H4 (cell line): ENCODE measurements at regions not wholly inside any gene's neighbourhood (a gene's known extent, or its start where the extent isn't known, plus 50 kb on each side); places are given as distances from the start of the nearest gene placed in this dataset.
"Not testable (repeated sequence)": the region's sequence is repeated elsewhere in the genome, so short reads cannot be mapped to it uniquely, and the experiment has no call there.

Source experiments
- DNase-seq: peaks from one replicate; pipeline ENCODE4 v3.0.0-alpha.2; 2015; ENCODE audit warnings: low spot score

DNA sequence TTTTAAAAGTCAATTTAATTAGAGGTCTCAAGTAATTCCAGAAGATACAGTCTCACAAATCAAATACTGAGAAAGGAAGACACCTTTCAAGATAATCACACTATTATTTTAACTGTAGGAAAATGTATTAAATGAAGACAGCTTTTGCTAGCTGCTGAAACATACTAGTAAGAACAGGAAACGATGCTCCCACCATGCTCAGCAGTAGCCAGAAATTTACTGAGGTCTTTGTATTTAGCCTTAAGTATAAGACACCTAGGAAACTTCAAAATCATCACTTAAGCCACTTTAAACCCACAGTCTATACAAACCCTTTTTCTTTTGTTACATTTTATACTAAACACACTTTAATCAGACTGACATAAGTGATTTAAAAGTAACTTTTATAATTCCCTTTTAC lies 72.7 kb upstream of the NPIPB12 start:
- DNase-seq, result not testable (repeated sequence)

- not testable (repeated sequence) for DNase-seq
These were observed 75.6 kb upstream of the NPIPB12 start for GRCh38 chr16:29581764-29582163.

DNA sequence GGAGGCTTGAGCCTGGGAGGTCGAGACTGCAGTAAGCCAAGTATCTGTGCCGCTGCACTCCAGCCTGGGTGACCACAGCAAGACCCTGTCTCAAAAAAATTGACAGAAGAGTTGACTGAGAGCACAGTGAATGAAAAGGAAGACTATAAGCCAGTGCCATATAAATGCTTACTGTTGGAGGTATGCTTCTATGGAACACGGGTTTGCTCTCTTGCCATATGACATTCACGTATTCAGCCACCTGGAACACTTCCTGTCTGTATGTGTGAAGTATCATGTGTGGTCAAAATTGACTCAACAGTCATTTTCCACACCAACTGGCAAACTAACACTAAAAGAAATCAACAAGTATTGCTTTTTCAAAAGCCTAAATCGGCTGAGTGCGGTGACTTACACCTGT lies 71.1 kb upstream of the SPN start:
- DNase-seq, result not testable (repeated sequence)

DNA sequence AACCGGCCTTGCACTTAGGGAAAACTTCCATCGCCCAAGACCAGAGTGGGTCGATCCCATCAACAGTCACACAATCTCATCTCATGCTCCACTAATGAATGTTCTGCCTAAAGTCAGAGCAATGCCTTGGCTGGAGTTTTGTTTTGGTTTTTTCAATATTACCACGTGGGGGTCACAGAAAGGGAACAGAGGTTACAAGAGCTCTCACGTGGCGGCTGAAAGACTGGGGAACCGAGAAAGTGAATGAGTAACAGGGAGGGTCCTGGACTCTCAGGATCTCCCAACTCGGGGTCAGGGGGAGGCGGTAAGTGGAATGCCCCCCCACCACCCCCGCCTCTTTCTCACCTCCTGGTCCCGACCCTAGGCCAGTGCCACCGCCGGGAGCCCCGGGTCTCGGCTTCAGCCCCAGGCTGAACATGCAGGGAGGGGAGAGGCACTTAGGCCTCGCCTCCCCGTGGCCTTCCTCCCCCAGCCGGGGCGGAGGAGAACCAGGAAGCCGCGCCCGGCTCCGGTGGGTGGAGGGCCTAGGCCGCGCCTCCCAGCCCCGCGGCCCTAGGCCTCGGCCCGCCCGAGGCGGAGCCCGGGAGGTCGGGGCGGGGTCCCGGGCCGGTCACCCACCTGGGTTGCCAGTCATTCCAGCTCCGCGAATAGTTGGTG lies 68.7 kb upstream of the SPN start:
- not testable (repeated sequence) for DNase-seq

DNA sequence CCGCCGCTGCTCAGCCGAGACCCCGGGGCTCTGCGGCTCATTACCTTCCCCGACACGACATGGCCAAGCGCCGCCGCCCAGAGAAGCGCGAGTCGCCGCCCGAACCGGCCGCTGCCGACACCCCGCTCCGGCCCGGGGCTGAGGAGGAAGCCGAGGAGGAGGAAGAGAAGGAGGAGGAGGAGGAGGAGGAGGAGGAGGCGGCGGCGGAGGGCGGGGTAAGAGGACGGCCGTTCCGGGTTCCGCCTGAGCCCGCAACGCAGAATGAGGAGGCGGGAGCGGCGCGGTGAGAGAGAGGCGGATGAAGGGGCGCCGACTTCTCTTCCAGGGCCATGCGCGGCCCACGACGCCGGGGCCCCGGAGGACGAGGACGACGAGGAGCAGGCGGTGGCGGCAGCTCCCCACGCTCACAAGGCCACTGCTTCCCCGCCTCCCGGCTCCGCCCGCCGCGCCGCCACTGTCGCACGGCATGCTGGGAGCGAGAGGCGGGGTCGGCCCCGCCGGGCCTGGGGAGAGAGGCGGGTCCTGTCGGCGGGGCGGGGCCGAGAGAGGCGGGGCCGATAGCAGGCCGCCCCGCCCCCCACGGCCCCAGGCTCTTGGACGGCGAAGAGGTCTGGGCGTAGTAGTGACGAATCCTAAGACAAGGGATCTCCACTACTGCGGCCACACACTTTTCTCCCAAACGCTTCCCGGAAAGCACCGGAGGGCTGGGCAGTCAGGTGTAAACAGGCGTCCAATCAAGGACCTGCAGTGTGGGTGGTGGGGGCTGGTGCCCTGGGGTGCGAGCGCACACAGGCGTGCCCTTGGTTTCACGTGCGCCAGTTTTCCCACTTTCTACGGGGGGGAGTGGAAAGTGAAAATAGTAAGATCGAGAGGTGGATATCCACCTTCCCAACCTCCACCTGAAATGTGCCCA lies 67.9 kb upstream of the SPN start:
- DNase-seq, result peak; percentile 93

- DNase-seq, result not testable (repeated sequence)
These were observed 66.0 kb upstream of the SPN start for GRCh38 chr16:29597030-29597429.

DNA sequence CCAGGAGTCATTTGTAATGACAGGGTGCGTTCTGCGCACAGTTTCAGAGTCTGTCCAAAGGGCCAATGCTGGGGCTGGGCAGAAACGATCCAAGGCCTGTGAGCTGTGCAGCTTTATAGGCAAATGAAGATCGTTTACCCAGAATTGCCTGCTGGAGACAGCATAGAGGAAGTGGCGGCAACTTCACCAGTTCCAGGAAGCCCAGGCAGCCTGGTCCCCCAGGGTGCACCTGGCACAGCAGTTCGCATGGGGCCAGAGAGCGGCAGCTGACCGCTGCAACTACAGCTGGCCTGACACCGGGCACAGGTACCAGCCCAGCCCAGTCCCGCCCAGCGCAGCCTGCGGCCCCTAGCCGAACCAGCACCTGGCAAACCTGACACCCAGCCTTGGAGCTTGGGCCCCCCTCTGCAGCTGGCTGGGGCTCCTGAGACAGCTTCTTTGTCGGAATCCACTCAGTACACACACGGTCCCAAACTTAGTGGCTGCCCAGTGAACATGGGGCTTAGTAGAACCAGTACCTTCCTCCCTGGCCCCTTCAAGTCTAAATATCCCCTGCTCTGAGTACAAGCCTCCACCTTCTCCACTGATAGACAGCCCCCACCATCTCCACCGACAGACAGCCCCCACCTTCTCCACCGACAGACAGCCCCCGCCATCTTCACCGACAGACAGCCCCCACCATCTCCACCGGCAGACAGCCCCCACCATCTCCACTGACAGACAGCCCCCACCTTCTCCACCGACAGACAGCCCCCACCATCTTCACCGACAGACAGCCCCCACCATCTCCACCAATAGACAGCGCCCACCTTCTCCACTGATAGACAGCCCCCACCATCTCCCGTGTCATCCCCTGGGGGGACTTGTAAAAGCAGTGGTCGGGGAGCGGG lies 62.7 kb upstream of the SPN start:
- DNase-seq, result not testable (repeated sequence)

DNA sequence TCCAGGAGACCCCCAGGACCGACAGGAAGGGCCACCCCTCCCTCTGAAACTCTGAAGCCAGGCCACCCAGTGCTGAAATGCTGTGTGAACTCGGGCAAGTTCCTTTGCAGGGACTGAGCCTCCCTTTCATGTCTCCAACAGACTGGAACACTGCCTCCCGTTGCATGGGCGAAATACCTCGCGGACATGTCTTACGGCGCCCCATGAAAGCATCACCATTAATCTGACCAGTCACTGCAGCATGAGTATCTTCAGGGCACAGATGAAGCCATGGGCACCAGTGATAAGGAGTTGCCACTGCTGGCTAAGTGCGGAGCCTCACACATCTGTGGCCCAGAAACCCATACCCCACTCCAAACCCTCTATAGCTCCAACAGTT lies 60.8 kb upstream of the SPN start:
- not testable (repeated sequence) for DNase-seq

DNA sequence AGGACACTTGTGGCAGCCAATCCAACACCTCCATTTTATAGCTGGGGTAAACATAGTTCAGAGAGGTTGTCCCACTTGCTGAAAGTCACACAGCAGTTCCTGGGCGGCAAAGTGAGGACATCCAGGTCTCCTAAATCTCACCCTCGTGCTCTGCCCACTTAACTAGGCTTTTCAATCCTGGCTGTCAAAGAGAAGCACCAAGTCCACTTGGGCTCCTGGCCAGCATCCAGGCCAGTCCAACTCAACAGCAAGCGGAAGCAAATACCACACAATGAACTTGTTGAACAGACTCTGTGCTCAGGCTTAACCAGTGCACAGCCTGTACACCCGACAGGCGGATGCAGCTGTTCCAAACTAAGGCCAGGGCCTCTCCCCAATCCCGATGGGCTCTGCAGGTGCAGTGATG lies 60.4 kb upstream of the SPN start:
- not testable (repeated sequence) for DNase-seq

- peak; percentile 73 for DNase-seq
These were observed 58.2 kb upstream of the SPN start for GRCh38 chr16:29604631-29605549.

GRCh38 chr16:29605593-29606205 lies 57.3 kb upstream of the SPN start:
- DNase-seq, result not testable (repeated sequence)

GRCh38 chr16:29606669-29607427 lies 56.2 kb upstream of the SPN start:
- not testable (repeated sequence) for DNase-seq

DNA sequence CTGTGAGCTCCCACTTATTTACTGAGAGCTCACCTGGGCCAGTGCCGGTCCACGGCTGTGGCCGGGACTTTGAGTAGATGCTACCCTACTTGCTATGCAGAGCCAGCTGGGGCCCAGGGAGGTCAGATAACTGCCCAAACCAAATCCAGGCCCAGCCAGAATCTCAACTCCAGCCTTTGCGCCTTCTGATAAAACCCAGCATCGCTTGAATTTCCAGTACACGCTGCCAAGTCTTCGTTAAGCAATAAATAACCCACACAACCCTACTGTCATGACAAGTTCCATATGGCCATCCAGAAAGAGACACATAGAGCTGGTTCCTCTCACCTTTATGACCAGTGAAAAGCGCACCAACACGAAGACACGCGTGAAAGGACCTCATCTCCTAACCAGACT lies 55.6 kb upstream of the SPN start:
- not testable (repeated sequence) for DNase-seq

- not testable (repeated sequence) for DNase-seq
These were observed 50.4 kb upstream of the SPN start for GRCh38 chr16:29612381-29613306.
